Panc1 (cell line): ENCODE measurements at regions not wholly inside any gene's neighbourhood (a gene's known extent, or its start where the extent isn't known, plus 50 kb on each side); places are given as distances from the start of the nearest gene placed in this dataset.

Experiments
- ATAC-seq: fragments of 200-7000 bp; cut with Tn5 transposase; 2 replicates; pipeline ENCODE4 v1.9.1; 2020; ENCODE audit warnings: mild to moderate bottlenecking, moderate library complexity
- BruUV-seq: library from RNA; stranded (reverse); fragments of 400-500 nt; replicated peaks from 2 replicates; lab custom pipeline; 2021; lab: Mats Ljungman, UMichigan
- CTCF ChIA-PET: fragments of 300-600 bp; sonication (Branson Sonifier 250); formaldehyde crosslinking; loops from one replicate; lab custom pipeline; 2022; ENCODE audit warnings: antibody characterized with exemption; lab: Charles Lee
- POLR2A ChIA-PET: fragments of 300-600 bp; sonication (Branson Sonifier 250); formaldehyde crosslinking; loops from one replicate; lab custom pipeline; 2022; ENCODE audit warnings: antibody characterized with exemption; lab: Charles Lee
- DNase-seq: peaks from one replicate; pipeline ENCODE4 v3.0.0-alpha.2; 2010; ENCODE audit warnings: low read depth, low spot score
- H3K27ac ChIP-seq: 2 replicates; pipeline ENCODE4 v1.5.1; 2011; ENCODE audit warnings: mild to moderate bottlenecking, low read length, inconsistent platforms
- H3K27me3 ChIP-seq: fragments of 200-500 bp; sonication (Bioruptor generic); 2 replicates; pipeline ENCODE4 v1.6.0; 2014; ENCODE audit warnings: low read length, inconsistent platforms; ENCODE audit not compliant: control insufficient read depth, insufficient read depth
- H3K36me3 ChIP-seq: fragments of 200-500 bp; sonication (Bioruptor generic); 2 replicates; pipeline ENCODE4 v1.5.1; 2014; ENCODE audit warnings: inconsistent platforms, mild to moderate bottlenecking, low read length, moderate library complexity; ENCODE audit not compliant: control insufficient read depth, insufficient read depth
- H3K4me1 ChIP-seq: 2 replicates; pipeline ENCODE4 v1.5.1; 2011; ENCODE audit warnings: inconsistent platforms, mild to moderate bottlenecking, low read length, moderate library complexity; ENCODE audit not compliant: control insufficient read depth, insufficient read depth
- H3K4me3 ChIP-seq, 2 experiments: 2 replicates each; pipeline ENCODE4 v1.5.1; 2011 to 2012; ENCODE audit warnings: low read depth in 2 of 2, low read length in 2 of 2, mild to moderate bottlenecking in 2 of 2, inconsistent platforms in 1 of 2, moderate library complexity in 1 of 2
- H3K9me3 ChIP-seq: fragments of 200-500 bp; sonication (Bioruptor generic); 2 replicates; pipeline ENCODE4 v1.5.1; 2014; ENCODE audit warnings: low read depth, mild to moderate bottlenecking, inconsistent platforms, low read length, moderate library complexity; ENCODE audit not compliant: control insufficient read depth, insufficient read depth
- CTCF ChIP-seq: fragments of 450-650 bp; IDR thresholded peaks from 2 replicates; pipeline ENCODE4 v1.5.1; 2017; ENCODE audit warnings: mild to moderate bottlenecking
- POLR2AphosphoS5 ChIP-seq: IDR thresholded peaks from 2 replicates; pipeline ENCODE4 v1.6.1; 2012; ENCODE audit warnings: mild to moderate bottlenecking, low read depth, low read length, moderate library complexity
- REST ChIP-seq, 2 experiments: IDR thresholded peaks; 2 replicates each; pipeline ENCODE4 v1.6.1; 2011 to 2012; ENCODE audit warnings: low read depth in 2 of 2, control low read depth in 1 of 2, low read length in 1 of 2, mild to moderate bottlenecking in 1 of 2, moderate library complexity in 1 of 2; ENCODE audit not compliant: insufficient read depth in 1 of 2
- SIN3A ChIP-seq: IDR thresholded peaks from 2 replicates; pipeline ENCODE4 v1.6.1; 2012; ENCODE audit warnings: low read depth, mild to moderate bottlenecking, low read length, moderate library complexity, borderline replicate concordance; ENCODE audit not compliant: insufficient read depth
- TCF7L2 ChIP-seq: IDR thresholded peaks from 2 replicates; pipeline ENCODE4 v1.6.1; 2011; ENCODE audit warnings: mild to moderate bottlenecking, low read depth, low read length, inconsistent platforms
- in situ Hi-C: cut with HindIII; loops from 2 replicates; pipeline ENCODE4 v1.10.0; 2016; ENCODE audit warnings: low sequenced_read_pairs, low pct_unique_long_range_greater_than_20kb
- intact Hi-C: fragments of 100-400 bp; cut with micrococcal nuclease; formaldehyde crosslinking; loops from one replicate; pipeline ENCODE4 v1.10.0; 2022; ENCODE audit not compliant: unreplicated experiment

- no peaks in the 10 kb centered on the region for H3K4me1 ChIP-seq
- H3K36me3 ChIP-seq, result no peaks in the 10 kb centered on the region
- H3K27ac ChIP-seq, result no peak overlapping the region
- CTCF ChIA-PET, result no interaction called here
- H3K4me3 ChIP-seq, result no peak overlapping the region
- H3K9me3 ChIP-seq, result no peaks in the 10 kb centered on the region
- TF ChIP-seq REST (IDR thresholded peaks at IDR 0.05; ENCODE audit: insufficient read depth in 1 of 2, low read depth in 2 of 2, low read length in 1 of 2) (no peak), TCF7L2 (no peak), POLR2AphosphoS5 (no peak)
- DNase-seq, result no peak
- no TSS peak for BruUV-seq
- H3K27me3 ChIP-seq, result no peaks in the 10 kb centered on the region
- in situ Hi-C loops, result no loop called here
- ATAC-seq, result no peak
- intact Hi-C loops, result no loop called here
- POLR2A ChIA-PET, result no interaction called here
Observed at GRCh38 chr1:61604684-61605083, 120.3 kb downstream of the TM2D1 start.

GRCh38 chr1:61604261-61604660 lies 120.7 kb downstream of the TM2D1 start:
- POLR2A ChIA-PET, result no interaction called here
- ATAC-seq (no peak), DNase-seq (no peak)
- no peaks in the 10 kb centered on the region for H3K4me1 ChIP-seq
- CTCF ChIA-PET, result no interaction called here
- BruUV-seq, result no TSS peak
- intact Hi-C loops, result no loop called here
- TF ChIP-seq SIN3A (no peak), TCF7L2 (no peak), REST (IDR thresholded peaks at IDR 0.05; ENCODE audit: insufficient read depth in 1 of 2, low read depth in 2 of 2, low read length in 1 of 2) (no peak), CTCF (no peak), POLR2AphosphoS5 (no peak)
- no peaks in the 10 kb centered on the region for H3K36me3 ChIP-seq
- no peaks in the 10 kb centered on the region for H3K27me3 ChIP-seq
- no peaks in the 10 kb centered on the region for H3K9me3 ChIP-seq
- H3K27ac ChIP-seq, result no peak overlapping the region
- in situ Hi-C loops, result no loop called here
- H3K4me3 ChIP-seq, result no peak overlapping the region
